ENCODE measurements at regions not wholly inside any gene's neighbourhood (a gene's known extent, or its start where the extent isn't known, plus 50 kb on each side); places are given as distances from the start of the nearest gene placed in this dataset.

DNA sequence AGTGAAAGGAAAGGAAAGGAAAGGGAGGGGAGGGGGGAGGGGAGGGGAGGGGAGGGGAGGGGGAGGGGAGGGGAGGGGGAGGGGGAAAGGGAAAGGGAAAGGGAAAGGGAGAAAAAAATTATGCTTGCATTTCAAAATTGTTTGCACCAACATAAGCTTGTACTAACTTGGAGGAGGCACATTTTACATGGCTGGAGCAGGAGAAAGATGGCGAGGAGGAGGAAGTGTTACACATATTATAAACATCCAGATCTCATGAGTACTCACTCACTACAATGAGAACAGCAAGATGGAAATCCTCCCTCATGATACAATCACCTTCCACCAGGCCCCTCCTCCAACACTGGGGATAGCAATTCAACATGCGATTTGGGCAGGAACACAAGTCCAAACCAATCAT is 660.2 kb upstream of the CDH2 start:
- WGBS, 4 donors: 77 to 81% (median 78%) methylated on average over 2 of the region's 2 CpGs
- H3K27me3 ChIP-seq: no peaks in the 10 kb centered on the region
- intact Hi-C loops (cut with DNase I): no loop called here
- H3K9me3 ChIP-seq: no peaks in the 10 kb centered on the region
- ATAC-seq (no peak), DNase-seq (no peak)
- no peak overlapping the region for H3K4me3 ChIP-seq
- H3K4me1 ChIP-seq: no peaks in the 10 kb centered on the region
- no peaks in the 10 kb centered on the region for H3K36me3 ChIP-seq
- H3K27ac ChIP-seq: no peak overlapping the region
- TF ChIP-seq CTCF (IDR thresholded peaks at IDR 0.05) (no peak), POLR2A (IDR thresholded peaks at IDR 0.05) (no peak)

GRCh38 chr18:28834889-28835288 is 658.0 kb upstream of the CDH2 start:
- intact Hi-C loops (cut with DNase I): no loop called here
- Histone ChIP-seq H3K27ac (no peak overlapping the region), H3K9me3 (no peaks in the 10 kb centered on the region), H3K4me1 (no peaks in the 10 kb centered on the region), H3K36me3 (no peaks in the 10 kb centered on the region), H3K4me3 (no peak overlapping the region), H3K27me3 (no peaks in the 10 kb centered on the region)
- ATAC-seq (no peak), DNase-seq (no peak)
- 87 to 90% (median 88%) methylated on average over 4 of the region's 4 CpGs for WGBS, 4 donors
- TF ChIP-seq POLR2A (IDR thresholded peaks at IDR 0.05): no peak
- TF ChIP-seq CTCF (IDR thresholded peaks at IDR 0.05): no peak

GRCh38 chr18:28831908-28832307 is 655.0 kb upstream of the CDH2 start:
- TF ChIP-seq POLR2A (IDR thresholded peaks at IDR 0.05) (no peak), CTCF (IDR thresholded peaks at IDR 0.05) (no peak)
- ATAC-seq (no peak), DNase-seq (no peak)
- H3K4me1 ChIP-seq: no peaks in the 10 kb centered on the region
- intact Hi-C loops (cut with DNase I): no loop called here
- no peaks in the 10 kb centered on the region for H3K9me3 ChIP-seq
- H3K27ac ChIP-seq: no peak overlapping the region
- no peak overlapping the region for H3K4me3 ChIP-seq
- H3K36me3 ChIP-seq: no peaks in the 10 kb centered on the region
- H3K27me3 ChIP-seq: no peaks in the 10 kb centered on the region

DNA sequence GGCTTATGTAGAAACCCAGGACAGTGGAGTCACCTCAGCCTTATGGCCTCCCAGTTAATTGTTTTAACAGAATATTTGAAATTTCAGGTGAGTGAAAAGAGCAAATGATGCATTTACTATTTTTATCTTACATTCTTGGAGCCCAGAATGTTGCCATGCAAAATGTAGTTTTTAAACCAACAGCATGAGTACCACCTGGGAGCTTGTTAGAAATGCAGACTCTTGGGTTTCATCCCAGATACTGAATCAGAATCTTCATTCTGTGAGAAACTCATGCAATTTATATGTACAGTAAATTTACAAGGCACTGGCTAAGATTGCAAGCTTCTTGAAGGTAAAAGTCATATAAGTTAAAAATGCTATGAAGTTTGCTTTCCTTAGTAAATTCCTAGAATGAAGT is 654.5 kb upstream of the CDH2 start:
- Histone ChIP-seq H3K36me3 (no peaks in the 10 kb centered on the region), H3K9me3 (no peaks in the 10 kb centered on the region), H3K27me3 (no peaks in the 10 kb centered on the region), H3K4me1 (no peaks in the 10 kb centered on the region), H3K27ac (no peak overlapping the region), H3K4me3 (no peak overlapping the region)
- DNase-seq (no peak), ATAC-seq (no peak)
- intact Hi-C loops (cut with DNase I): no loop called here
- TF ChIP-seq POLR2A (IDR thresholded peaks at IDR 0.05): no peak
- TF ChIP-seq CTCF (IDR thresholded peaks at IDR 0.05): no peak

Data from heart left ventricle (tissue), 16 donors.